H7 (cell line): ENCODE measurements at regions not wholly inside any gene's neighbourhood (a gene's known extent, or its start where the extent isn't known, plus 50 kb on each side); places are given as distances from the start of the nearest gene placed in this dataset.

Experiments
- DNase-seq: peaks from one replicate; pipeline ENCODE4 v3.0.0; 2012
- H3K27me3 ChIP-seq: 2 replicates; pipeline ENCODE4 v1.6.0; 2011; ENCODE audit warnings: mild to moderate bottlenecking, low read length; ENCODE audit not compliant: control insufficient read depth, insufficient read depth
- H3K36me3 ChIP-seq: replicated peaks from 2 replicates; pipeline ENCODE4 v1.5.1; 2011; ENCODE audit warnings: low read length; ENCODE audit not compliant: control insufficient read depth, insufficient read depth
- H3K4me3 ChIP-seq: 2 replicates; pipeline ENCODE4 v1.5.1; 2011; ENCODE audit warnings: low read depth, mild to moderate bottlenecking, control low read depth, low read length, moderate library complexity; ENCODE audit not compliant: insufficient read depth

DNA sequence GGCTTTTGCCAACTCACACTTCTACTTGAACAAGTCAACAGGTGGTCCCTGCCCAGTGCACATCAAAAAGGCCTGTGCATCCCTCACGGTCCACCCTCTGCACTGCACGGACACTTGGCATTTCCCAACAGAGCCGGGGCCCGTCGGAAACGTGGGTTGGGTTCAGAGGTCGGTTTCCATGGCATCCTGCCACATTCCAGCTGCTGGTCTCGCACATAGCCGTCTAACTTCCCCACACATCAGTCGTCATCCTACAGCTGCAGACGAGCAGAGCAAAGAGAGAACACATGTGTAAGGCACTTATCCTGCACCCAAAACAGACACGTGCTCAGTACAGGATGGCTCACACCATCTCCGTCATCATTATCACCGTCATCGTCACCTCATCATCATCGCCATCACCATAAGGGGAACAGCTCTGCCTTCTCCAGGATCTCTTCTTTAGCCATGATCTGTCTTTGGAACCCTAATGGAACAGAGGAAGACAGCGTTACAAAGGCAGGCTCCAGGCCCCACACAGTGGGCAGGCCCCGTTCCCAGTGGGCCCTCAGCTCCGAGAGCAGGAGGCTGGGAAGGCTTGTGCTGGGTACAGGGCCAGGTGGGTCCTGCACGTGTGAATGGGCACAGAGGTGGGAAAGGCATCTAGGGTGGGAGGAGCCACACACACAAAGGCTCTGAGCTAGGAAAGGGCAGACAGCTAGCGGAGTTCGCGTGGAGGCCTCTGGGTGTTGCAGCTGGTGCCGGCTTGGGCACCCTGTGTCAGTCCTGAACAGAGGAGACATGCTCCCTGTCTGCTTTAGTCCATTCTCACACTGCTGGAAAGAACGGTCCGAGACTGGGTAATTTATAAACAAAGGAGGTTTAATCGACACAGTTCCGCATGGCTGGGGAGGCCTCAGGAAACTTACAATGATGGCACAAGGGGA, 170.8 kb upstream of the SOX1 start:
- no peak overlapping the region for H3K4me3 ChIP-seq
- peaks cover 19% of the 10 kb centered on the region for H3K27me3 ChIP-seq
- DNase-seq, result peak; percentile 42
- no peaks in the 10 kb centered on the region for H3K36me3 ChIP-seq

DNA sequence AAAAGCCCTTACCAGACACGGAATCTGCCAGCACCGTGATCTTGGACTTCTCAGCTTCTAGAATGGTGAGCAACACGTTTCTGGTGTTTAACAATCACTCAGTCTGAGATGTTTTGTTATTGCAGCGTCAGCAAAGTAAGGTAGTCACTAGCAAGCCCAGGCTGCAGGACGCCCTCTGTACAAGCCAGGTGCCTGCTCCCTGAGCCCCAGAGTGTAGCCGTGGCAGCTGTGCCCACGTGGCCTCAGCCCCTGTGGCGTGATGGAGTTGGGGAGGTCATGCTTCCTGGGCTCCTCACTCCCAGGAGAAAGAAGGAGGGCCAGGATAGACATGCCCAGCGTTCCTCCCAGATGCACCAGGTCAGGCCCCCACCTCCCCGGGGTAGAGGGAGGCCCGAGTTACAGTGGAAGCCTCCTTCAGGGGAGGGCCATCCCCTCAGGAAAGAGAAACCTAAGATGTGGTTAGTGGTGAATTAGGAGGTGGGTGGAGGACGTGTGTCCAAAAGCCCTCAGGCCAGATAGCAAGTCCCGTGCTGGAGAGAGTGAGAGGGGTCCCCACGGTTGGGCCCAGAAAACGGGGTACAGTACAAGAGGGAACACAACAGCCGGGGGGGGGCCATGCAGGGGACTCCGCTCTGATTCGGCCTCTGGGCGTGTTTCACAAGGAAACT, 169.6 kb upstream of the SOX1 start:
- Histone ChIP-seq H3K27me3 (peaks cover 16% of the 10 kb centered on the region), H3K36me3 (no peaks in the 10 kb centered on the region), H3K4me3 (no peak overlapping the region)
- DNase-seq, result peak; percentile 13

DNA sequence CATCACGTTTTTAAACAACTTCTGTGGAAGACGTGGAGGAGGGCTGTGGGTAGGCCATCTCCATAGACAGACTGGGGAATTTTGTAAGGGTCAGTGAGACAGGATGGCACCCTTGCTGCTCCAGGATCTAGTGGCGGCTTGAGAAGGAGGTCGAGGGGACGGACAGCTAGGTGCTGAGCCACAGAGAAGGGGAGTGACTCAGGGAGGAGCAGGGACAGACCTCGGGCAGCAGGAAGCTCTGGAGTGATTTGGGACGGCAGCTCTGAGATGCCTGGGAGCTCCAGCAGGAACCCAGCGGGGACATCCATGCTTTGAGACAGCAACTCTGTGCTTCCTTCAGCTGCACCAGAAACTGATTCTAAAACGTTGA, 169.1 kb upstream of the SOX1 start:
- Histone ChIP-seq H3K4me3 (no peak overlapping the region), H3K27me3 (peaks cover 13% of the 10 kb centered on the region), H3K36me3 (no peaks in the 10 kb centered on the region)
- peak; percentile 32 for DNase-seq

DNA sequence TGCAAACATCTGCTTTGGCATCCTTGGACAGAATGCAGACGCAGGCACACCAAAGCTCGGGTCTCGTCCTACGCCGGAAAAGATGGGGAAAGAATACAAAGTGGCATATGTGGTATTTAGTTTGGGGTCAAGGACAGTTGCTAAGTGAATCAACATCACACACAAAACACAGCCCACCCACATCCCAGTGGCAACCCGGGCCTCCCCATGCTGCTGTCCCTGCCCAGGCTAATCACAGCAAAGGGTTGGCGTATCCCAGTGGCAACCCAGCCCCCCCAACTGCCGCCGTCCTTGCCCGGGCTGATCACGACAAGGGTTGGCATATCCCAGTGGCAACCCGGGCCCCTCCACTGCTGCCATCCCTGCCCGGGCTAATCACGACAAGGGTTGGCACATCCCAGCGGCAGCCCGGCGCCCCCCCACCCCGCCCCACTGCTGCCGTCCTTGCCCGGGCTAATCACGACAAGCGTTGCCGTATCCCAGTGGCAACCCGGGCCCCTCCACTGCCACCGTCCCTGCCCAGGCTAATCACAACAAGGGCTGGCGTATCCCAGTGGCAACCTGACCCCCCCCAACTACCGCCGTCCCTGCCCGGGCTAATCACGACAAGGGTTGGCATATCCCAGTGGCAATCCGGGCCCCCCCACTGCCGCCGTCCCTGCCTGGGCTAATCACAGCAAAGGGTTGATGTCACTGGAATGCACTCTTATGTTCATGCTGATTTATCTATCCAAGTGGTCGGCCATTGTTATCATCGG, 167.8 kb upstream of the SOX1 start:
- no peak for DNase-seq
- H3K4me3 ChIP-seq, result no peak overlapping the region
- no peaks in the 10 kb centered on the region for H3K36me3 ChIP-seq
- H3K27me3 ChIP-seq, result no peaks in the 10 kb centered on the region; the same call in 1 of the 2 replicates

DNA sequence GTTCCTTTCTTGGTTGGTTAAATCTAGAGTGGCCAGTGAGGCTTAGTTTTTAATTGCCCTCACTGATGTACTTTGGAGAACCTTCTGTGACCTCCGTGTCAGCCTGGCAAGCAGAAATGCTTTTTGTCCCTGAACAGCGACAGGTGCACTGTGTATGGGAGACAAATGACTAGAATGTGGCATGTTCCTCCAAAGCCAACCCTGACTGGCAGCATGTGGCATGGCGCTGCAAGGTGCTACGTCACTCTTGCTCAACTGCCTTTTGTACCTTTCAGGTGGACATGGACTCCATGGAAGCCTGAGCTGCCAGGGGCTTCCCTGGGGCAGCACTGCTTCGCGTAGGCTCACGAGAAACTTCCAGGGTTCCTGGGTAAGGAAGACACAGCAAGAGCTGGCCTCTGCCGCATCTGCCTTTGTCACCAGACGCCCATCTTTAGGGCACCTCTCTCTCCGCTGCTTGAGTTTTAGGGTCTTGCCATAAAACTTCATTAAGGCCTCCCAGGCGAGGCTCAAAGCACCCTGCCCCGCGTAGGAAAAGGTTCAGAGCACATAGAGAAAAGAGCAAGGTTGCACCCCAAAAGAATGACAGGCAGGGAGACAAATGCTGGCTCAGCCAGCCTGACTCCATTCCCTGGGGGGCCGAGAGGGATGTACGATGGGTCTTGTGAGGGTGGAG, 167.1 kb upstream of the SOX1 start:
- H3K4me3 ChIP-seq, result no peak overlapping the region
- no peak for DNase-seq

DNA sequence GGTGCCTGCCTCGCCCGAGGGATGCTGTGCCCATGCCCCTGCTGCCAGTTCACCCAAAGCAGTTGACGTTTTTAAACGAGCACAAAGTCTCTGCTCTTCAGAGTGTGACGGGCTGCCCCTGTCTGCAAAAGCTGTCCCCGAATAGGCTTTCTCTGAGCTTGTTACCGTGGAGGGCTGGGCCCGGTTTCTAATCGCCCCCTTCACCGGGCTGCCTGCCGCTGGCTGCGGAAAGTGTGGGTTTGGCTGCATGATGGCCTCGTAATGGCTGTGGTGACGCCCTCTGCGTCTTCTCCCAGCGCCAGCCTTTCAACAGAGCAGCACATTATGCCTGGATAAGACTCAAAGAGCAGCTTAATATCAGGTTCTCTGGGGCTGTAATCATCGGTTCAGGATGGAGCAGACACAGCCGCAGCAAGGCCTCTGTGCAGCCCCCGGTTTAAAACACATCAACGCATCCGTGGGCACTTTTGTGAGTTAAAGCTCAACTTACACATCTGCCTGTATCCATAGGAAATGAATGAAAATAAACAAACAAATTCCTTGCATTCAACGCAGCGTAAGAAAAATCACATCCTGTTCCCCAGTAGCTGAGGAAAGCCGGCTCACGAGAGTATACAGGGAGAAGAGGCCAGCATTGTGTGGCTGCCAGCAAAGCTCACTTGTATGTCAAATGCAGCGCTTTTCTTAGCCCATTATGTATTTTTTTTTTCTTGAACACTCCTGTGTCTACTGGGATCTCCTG, 166.4 kb upstream of the SOX1 start:
- H3K27me3 ChIP-seq, result no peaks in the 10 kb centered on the region
- H3K4me3 ChIP-seq, result no peak overlapping the region
- DNase-seq, result peak; percentile 48
- no peaks in the 10 kb centered on the region for H3K36me3 ChIP-seq

More for the DNA sequence above, 167.1 kb upstream of the SOX1 start:
- no peaks in the 10 kb centered on the region for H3K36me3 ChIP-seq
- H3K27me3 ChIP-seq, result no peaks in the 10 kb centered on the region

DNA sequence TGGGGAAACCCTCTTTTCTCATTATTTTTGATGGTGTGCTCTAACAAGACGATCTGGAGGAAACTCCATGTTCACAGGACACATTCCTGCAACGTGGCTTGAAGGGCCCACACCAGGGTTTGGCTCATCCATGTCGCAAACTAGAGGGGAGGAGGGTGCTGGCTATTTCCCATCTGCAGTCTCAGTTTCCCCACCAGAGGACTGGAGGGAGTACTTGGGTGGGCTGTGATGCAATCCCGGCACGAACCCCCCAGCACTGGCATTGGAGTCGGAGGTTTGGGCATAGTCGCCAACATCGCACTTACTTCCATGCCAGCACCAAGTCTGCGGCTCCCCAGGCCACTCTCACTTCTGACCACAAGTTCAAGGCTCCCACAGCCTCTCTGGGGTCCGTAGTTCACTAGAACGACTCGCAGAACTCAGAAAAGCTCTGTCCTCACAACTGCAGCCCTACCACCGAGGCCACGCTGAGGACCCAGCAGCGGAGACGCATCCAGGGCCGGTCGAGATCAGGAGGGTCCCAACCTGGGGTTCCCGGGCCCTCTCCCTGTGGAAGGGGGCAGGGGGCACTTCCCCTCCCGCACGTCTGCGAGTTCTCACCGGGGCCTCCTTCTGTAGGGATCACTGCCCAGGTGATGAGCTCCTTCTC, 165.6 kb upstream of the SOX1 start:
- DNase-seq, result peak; percentile 36
- H3K36me3 ChIP-seq, result no peaks in the 10 kb centered on the region
- no peak overlapping the region for H3K4me3 ChIP-seq
- no peaks in the 10 kb centered on the region for H3K27me3 ChIP-seq

DNA sequence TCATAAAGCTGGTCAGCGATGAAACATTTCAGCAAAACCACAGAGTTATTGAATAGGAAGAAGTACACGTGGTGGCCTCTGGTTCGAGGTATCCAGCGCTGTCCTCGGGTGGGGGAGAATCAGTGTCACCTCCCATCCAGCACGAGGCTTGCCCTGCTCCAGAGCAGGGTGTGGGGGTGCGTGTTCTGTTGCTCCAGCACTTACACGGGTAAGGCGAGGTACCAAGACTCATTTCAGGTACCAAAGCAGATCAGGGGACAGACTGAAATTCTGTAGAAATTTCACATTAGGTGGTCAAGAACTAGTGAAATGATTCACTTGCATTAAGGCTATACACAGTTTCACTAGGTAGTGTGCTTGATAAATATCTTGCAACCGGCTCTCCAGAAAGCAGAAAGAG, 164.2 kb upstream of the SOX1 start:
- Histone ChIP-seq H3K27me3 (no peaks in the 10 kb centered on the region), H3K36me3 (no peaks in the 10 kb centered on the region), H3K4me3 (no peak overlapping the region)
- no peak for DNase-seq

DNA sequence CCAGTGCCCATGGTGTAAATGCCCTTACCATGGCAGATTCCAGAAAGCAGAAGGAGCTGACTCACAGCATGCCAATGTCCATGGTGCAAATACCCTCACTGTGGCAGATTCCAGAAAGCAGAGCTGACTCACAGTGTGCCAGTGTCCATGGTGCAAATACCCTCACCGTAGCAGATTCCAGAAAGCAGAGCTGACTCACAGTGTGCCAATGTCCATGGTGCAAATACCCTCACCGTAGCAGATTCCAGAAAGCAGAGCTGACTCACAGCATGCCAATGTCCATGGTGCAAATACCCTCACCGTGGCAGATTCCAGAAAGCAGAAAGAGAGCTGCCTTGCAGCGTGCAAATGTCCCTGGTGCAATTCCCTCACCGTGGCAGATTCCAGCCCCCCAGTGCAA, 163.8 kb upstream of the SOX1 start:
- Histone ChIP-seq H3K27me3 (no peaks in the 10 kb centered on the region), H3K36me3 (no peaks in the 10 kb centered on the region), H3K4me3 (no peak overlapping the region)
- DNase-seq, result no peak

DNA sequence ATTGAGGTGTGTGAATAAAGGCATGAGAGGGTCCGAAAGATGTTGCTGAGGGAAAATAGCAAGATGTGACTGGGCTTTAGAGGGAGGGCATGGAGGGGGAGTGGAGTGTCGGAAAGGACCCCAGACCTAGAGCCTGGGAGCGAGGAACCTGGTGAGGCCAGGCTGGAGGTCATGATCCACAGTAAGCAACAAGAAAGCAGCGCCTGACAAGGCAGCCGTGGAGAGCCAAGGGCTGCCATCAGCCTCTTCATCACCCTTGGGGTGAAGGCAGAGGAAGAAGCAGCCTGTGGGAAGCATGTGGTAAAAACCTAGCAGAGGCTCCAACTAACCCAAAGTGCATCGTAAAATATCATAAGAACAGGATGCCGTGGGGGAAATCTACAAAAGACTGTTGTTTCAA, 162.8 kb upstream of the SOX1 start:
- peak; percentile 18 for DNase-seq
- no peaks in the 10 kb centered on the region for H3K27me3 ChIP-seq

DNA sequence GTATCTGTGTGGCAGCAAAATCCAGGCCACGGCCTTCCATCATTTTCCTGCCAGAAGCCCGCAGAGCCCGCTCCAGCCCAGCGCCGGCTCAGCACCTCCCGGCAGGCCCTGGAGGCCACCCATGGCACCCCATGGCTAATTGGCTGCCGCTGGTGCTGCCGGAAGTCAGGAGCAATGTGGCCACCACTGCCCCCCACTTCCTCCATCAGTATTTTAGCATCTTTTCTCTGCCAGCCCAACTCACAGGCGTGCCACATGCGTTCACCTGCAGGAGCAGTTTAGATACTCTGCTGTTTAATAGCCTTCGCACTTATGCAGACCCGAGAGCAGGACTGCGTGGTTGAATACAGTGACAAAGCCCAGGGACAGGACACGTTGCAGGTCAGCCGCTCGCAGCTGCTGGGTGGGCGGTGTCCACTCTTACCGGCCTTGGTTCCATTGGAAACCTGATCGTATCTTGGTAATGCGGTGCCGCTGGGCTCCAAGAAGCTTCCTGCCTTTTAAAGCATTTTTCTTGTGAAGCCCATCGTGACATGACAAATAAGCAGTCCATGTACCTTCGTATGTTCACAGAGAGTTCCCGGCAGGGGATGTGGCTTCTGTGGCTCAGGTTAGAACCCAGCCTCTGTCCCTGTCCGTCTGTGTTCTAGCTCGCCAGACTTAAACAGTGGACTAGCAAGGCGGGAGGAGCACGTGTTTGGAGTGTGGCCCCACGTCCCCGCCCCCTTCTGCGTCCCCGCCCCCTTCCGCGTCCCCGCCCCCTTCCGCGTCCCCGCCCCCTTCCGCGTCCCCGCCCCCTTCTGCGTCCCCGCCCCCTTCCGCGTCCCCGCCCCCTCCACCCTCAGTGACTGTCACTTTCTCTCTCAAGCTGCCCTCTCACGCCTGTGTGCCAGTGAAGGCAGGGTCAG, 162.0 kb upstream of the SOX1 start:
- peak; percentile 84 for DNase-seq
- H3K4me3 ChIP-seq, result no peak overlapping the region
- no peaks in the 10 kb centered on the region for H3K36me3 ChIP-seq
- no peaks in the 10 kb centered on the region for H3K27me3 ChIP-seq

More for the DNA sequence above, 162.8 kb upstream of the SOX1 start:
- Histone ChIP-seq H3K36me3 (no peaks in the 10 kb centered on the region), H3K4me3 (no peak overlapping the region)

DNA sequence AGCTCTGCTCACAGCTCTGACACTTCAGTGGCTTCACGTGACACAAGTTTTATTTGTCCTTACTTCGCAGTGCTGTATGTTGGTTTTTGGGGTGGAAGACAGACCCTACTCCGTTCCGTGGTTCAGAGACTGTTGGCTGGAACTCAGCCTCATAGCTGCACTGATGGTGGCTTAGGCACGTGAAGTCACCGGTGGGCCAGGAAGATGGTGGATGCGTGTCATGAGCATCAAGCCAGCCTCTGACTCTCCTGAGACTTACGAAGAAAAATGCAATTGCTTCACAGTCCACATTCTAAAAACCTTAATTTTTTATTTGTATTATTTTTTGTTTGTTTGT, 161.4 kb upstream of the SOX1 start:
- no peak for DNase-seq
- no peak overlapping the region for H3K4me3 ChIP-seq
- no peaks in the 10 kb centered on the region for H3K36me3 ChIP-seq
- no peaks in the 10 kb centered on the region for H3K27me3 ChIP-seq

DNA sequence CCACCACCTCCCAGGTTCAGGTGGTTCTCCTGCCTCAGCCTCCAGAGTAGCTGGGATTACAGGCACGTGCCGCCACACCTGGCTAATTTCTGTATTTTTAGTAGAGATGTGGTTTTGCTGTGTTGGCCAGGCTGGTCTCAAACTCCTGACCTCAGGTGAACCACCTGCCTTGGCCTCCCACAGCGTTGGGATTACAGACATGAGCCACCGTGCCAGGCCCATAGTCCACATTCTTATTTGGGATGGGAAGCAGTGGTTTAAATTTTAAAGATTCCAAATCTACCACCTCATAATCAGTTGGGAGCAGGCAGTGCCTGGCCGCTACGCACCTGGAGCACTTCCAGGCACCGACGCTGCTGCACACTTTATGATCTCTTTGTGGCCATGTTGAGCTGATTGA, 160.6 kb upstream of the SOX1 start:
- no peak for DNase-seq

More for the DNA sequence above, 160.6 kb upstream of the SOX1 start:
- Histone ChIP-seq H3K4me3 (no peak overlapping the region), H3K27me3 (no peaks in the 10 kb centered on the region), H3K36me3 (no peaks in the 10 kb centered on the region)
